ENCODE measurements at regions not wholly inside any gene's neighbourhood (a gene's known extent, or its start where the extent isn't known, plus 50 kb on each side); places are given as distances from the start of the nearest gene placed in this dataset.

DNA sequence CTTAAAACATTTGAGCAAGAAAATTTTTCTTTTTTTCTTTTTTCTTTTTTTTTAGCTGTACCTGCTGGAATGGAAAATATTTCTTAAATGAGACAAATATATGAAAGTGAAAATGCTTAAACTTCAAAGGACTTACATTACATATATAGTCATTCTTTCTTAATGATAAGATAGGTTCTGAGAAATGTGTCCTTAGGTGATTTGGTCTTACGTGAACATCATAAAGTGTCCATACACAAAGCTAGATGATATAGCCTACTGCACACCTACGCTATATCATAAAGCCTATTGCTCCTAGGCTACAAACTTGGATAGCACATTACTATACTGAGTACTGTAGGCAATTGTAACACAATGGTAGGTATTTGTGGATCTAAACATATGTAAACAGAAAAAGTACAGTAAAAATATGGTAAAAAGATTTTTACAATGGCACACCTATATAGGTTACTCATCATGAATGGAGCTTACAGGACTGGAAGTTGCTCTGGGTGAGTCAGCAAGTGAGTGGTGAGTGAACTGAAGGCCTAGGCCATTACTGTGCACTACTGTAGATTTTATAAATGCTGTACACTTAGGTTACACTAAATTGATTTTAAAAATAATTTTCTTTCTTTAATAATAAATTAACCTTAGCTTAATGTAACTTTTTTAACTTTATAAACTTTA lies 54.6 kb downstream of the RPP21 start:
- no peak for TF ChIP-seq POLR2A (IDR thresholded peaks at IDR 0.05)
- TF ChIP-seq, protein P1, sequence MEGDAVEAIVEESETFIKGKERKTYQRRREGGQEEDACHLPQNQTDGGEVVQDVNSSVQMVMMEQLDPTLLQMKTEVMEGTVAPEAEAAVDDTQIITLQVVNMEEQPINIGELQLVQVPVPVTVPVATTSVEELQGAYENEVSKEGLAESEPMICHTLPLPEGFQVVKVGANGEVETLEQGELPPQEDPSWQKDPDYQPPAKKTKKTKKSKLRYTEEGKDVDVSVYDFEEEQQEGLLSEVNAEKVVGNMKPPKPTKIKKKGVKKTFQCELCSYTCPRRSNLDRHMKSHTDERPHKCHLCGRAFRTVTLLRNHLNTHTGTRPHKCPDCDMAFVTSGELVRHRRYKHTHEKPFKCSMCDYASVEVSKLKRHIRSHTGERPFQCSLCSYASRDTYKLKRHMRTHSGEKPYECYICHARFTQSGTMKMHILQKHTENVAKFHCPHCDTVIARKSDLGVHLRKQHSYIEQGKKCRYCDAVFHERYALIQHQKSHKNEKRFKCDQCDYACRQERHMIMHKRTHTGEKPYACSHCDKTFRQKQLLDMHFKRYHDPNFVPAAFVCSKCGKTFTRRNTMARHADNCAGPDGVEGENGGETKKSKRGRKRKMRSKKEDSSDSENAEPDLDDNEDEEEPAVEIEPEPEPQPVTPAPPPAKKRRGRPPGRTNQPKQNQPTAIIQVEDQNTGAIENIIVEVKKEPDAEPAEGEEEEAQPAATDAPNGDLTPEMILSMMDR (IDR thresholded peaks at IDR 0.05) = no peak

All from testis (tissue), 2 donors.